ENCODE measurements at regions not wholly inside any gene's neighbourhood (a gene's known extent, or its start where the extent isn't known, plus 50 kb on each side); places are given as distances from the start of the nearest gene placed in this dataset.

- no peak for ATAC-seq
Observed at GRCh38 chr13:59038824-59039223, 1124.9 kb downstream of the DIAPH3 start.

DNA sequence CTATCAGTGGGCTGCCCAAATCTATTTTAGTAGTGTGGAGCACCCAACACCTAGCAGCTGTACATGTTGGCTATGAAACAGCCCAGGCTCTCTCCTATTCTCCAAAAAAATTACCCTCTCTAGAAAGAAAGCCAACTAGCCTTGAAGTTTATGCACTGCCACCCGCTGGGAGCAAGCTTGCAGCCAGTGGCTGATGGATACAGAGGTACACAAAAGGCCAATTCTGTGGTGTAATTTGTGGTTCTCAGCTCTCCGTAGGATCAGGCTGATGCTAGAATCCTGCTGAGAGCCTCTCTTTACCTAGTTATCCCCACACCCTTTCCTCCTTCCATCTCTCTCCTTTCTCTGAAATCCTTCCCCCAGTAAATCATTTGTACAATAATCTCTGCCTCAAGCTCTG is 1120.7 kb downstream of the DIAPH3 start:
- TF ChIP-seq ESRRG (CRISPR knock-in tag; IDR thresholded peaks at IDR 0.05) (no peak), OSR1 (CRISPR knock-in tag; IDR thresholded peaks at IDR 0.05) (no peak), GLIS3 (CRISPR knock-in tag; IDR thresholded peaks at IDR 0.05) (no peak), ZNF565 (CRISPR knock-in tag; conservative IDR thresholded peaks at IDR 0.05; ENCODE audit: low read depth) (no peak), PPARA (CRISPR knock-in tag; IDR thresholded peaks at IDR 0.05; ENCODE audit: borderline replicate concordance) (no peak), CREB5 (CRISPR knock-in tag; IDR thresholded peaks at IDR 0.05; ENCODE audit: low read depth) (no peak), ZNF70 (CRISPR knock-in tag; IDR thresholded peaks at IDR 0.05) (no peak), ISL1 (CRISPR knock-in tag; IDR thresholded peaks at IDR 0.05) (no peak), ZFP3 (CRISPR knock-in tag; IDR thresholded peaks at IDR 0.05) (no peak), CSDC2 (CRISPR knock-in tag; IDR thresholded peaks at IDR 0.05) (no peak), ARNTL (CRISPR knock-in tag; IDR thresholded peaks at IDR 0.05; ENCODE audit: borderline replicate concordance, low read depth) (no peak), RARB (CRISPR knock-in tag; IDR thresholded peaks at IDR 0.05) (no peak), BACH2 (CRISPR knock-in tag; IDR thresholded peaks at IDR 0.05; ENCODE audit: borderline replicate concordance) (no peak), ZFP30 (CRISPR knock-in tag; IDR thresholded peaks at IDR 0.05) (no peak), TCF4 (CRISPR knock-in tag; IDR thresholded peaks at IDR 0.05; ENCODE audit: borderline replicate concordance) (no peak)
- TF ChIP-seq, protein P1, sequence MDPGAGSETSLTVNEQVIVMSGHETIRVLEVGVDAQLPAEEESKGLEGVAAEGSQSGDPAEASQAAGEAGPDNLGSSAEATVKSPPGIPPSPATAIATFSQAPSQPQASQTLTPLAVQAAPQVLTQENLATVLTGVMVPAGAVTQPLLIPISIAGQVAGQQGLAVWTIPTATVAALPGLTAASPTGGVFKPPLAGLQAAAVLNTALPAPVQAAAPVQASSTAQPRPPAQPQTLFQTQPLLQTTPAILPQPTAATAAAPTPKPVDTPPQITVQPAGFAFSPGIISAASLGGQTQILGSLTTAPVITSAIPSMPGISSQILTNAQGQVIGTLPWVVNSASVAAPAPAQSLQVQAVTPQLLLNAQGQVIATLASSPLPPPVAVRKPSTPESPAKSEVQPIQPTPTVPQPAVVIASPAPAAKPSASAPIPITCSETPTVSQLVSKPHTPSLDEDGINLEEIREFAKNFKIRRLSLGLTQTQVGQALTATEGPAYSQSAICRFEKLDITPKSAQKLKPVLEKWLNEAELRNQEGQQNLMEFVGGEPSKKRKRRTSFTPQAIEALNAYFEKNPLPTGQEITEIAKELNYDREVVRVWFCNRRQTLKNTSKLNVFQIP (CRISPR knock-in tag; IDR thresholded peaks at IDR 0.05; ENCODE audit: borderline replicate concordance, low read depth) = no peak
- no peak for ATAC-seq

More at GRCh38 chr13:59038824-59039223, 1124.9 kb downstream of the DIAPH3 start:
- TF ChIP-seq ZC3H10 (CRISPR knock-in tag; IDR thresholded peaks at IDR 0.05) (no peak), TSHZ2 (CRISPR knock-in tag; IDR thresholded peaks at IDR 0.05) (no peak), PPARA (CRISPR knock-in tag; IDR thresholded peaks at IDR 0.05; ENCODE audit: borderline replicate concordance) (no peak), ZNF70 (CRISPR knock-in tag; IDR thresholded peaks at IDR 0.05) (no peak), CREB5 (CRISPR knock-in tag; IDR thresholded peaks at IDR 0.05; ENCODE audit: low read depth) (no peak), ISL1 (CRISPR knock-in tag; IDR thresholded peaks at IDR 0.05) (no peak), TCF4 (CRISPR knock-in tag; IDR thresholded peaks at IDR 0.05; ENCODE audit: borderline replicate concordance) (no peak), BACH2 (CRISPR knock-in tag; IDR thresholded peaks at IDR 0.05; ENCODE audit: borderline replicate concordance) (no peak), ESRRG (CRISPR knock-in tag; IDR thresholded peaks at IDR 0.05) (no peak), OSR1 (CRISPR knock-in tag; IDR thresholded peaks at IDR 0.05) (no peak)
- TF ChIP-seq, protein P1 (CRISPR knock-in tag; IDR thresholded peaks at IDR 0.05; ENCODE audit: borderline replicate concordance, low read depth) = no peak

DNA sequence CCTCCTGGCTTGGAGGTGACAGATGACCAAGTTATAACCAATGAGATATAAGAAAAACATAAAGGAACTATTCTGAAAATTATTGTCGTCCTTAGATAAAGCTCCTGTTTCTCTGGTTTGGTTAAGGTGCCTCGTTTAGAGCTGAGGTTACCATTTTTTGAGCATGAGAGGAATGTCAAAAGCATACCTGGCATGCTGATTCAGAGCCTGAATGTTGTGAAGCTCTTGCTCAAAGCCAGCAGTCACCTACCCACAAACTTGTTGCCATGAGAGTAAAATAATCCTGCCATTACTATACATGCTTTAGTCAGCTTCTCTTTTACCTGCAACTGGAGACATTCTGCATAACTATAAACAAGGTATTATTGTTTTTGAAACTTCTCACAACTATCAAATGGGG is 1116.2 kb downstream of the DIAPH3 start:
- no peak for TF ChIP-seq PATZ1 (CRISPR knock-in tag; IDR thresholded peaks at IDR 0.05; ENCODE audit: borderline replicate concordance)
- TF ChIP-seq GLIS3 (CRISPR knock-in tag; IDR thresholded peaks at IDR 0.05) = no peak
- no peak for TF ChIP-seq ISL1 (CRISPR knock-in tag; IDR thresholded peaks at IDR 0.05)
- TF ChIP-seq, protein P1 (CRISPR knock-in tag; IDR thresholded peaks at IDR 0.05; ENCODE audit: borderline replicate concordance, low read depth) = no peak
- TF ChIP-seq ZFP30 (CRISPR knock-in tag; IDR thresholded peaks at IDR 0.05) = no peak
- TF ChIP-seq ARNTL (CRISPR knock-in tag; IDR thresholded peaks at IDR 0.05; ENCODE audit: borderline replicate concordance, low read depth) = no peak
- TF ChIP-seq ZNF565 (CRISPR knock-in tag; conservative IDR thresholded peaks at IDR 0.05; ENCODE audit: low read depth) = no peak
- no peak for ATAC-seq

Data from SK-N-SH treated with all-trans-retinoic acid at 6 μM for 48 hours (cell line).